Ishikawa (cell line): ENCODE measurements at regions not wholly inside any gene's neighbourhood (a gene's known extent, or its start where the extent isn't known, plus 50 kb on each side); places are given as distances from the start of the nearest gene placed in this dataset.

Experiments used
- CEBPB ChIP-seq: IDR thresholded peaks from 2 replicates; pipeline ENCODE4 v1.6.1; 2012
- CREB1 ChIP-seq: IDR thresholded peaks from 2 replicates; pipeline ENCODE4 v1.6.1; 2012; ENCODE audit warnings: low read depth
- EGR1 ChIP-seq: IDR thresholded peaks from 2 replicates; pipeline ENCODE4 v1.6.1; 2012
- EP300 ChIP-seq: IDR thresholded peaks from 2 replicates; pipeline ENCODE4 v1.6.1; 2012; ENCODE audit warnings: borderline replicate concordance
- FOXM1 ChIP-seq: IDR thresholded peaks from 2 replicates; pipeline ENCODE4 v1.6.1; 2012; ENCODE audit warnings: low read depth, borderline replicate concordance
- RAD21 ChIP-seq: IDR thresholded peaks from 2 replicates; pipeline ENCODE4 v1.6.1; 2012; ENCODE audit warnings: low read depth
- TAF1 ChIP-seq: IDR thresholded peaks from 2 replicates; pipeline ENCODE4 v1.6.1; 2012; ENCODE audit warnings: low read depth, mild to moderate bottlenecking
- TCF12 ChIP-seq: IDR thresholded peaks from 2 replicates; pipeline ENCODE4 v1.6.1; 2012; ENCODE audit warnings: low read depth
- TEAD4 ChIP-seq: IDR thresholded peaks from 2 replicates; pipeline ENCODE4 v1.6.1; 2012
- TF ChIP-seq, protein P1 (sequence below): IDR thresholded peaks from 2 replicates; pipeline ENCODE4 v1.6.1; 2012; ENCODE audit warnings: low read depth, mild to moderate bottlenecking
- TF ChIP-seq, protein P2 (sequence below): IDR thresholded peaks from 2 replicates; pipeline ENCODE4 v1.6.1; 2012

DNA sequence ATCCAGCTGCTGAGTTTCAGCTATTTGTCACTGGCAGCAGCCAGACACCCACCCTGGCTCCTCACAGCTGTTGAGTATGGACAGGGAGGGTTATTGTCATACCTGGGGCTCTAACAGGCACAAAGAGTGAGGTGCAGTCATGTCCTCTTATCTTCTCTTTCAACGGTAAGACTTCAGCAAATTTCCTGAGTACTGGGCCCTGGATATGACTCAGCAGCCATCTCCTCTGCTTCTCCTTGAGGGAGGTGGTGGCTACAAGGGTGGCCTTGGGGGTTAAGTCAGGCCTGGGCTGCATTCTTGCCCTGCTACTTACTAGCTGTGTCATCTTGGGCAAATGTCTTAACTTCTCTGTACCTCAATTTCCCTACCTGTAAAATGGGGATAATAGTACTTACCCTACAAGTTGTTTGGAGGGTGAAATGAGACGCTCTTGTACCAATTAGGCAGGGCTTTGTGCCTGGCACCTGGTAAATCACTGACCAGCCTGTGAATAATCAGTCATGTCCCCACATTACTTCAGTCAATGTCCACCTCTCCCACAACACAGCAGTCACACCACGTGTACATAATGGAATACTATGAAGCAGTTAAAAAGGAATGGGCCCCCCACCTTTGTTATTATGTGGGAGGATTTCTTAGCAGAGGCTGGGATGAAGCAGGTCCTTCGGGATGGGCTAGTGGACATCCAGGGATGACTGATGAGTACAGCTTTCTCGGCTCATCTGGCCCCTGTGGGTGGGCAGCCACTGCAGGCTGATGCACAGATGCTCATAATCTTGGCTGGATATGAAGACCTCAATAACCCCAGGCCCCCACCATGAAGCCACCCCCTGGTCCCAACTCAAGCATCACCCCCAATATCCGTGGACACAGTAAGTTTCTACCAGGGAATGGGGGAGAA, 528.8 kb downstream of the SHQ1 start:
- TF ChIP-seq RAD21 = no peak
- TF ChIP-seq FOXM1 = no peak
- no peak for TF ChIP-seq EGR1
- no peak for TF ChIP-seq TEAD4
- TF ChIP-seq TAF1 = no peak
- TF ChIP-seq, protein P1, sequence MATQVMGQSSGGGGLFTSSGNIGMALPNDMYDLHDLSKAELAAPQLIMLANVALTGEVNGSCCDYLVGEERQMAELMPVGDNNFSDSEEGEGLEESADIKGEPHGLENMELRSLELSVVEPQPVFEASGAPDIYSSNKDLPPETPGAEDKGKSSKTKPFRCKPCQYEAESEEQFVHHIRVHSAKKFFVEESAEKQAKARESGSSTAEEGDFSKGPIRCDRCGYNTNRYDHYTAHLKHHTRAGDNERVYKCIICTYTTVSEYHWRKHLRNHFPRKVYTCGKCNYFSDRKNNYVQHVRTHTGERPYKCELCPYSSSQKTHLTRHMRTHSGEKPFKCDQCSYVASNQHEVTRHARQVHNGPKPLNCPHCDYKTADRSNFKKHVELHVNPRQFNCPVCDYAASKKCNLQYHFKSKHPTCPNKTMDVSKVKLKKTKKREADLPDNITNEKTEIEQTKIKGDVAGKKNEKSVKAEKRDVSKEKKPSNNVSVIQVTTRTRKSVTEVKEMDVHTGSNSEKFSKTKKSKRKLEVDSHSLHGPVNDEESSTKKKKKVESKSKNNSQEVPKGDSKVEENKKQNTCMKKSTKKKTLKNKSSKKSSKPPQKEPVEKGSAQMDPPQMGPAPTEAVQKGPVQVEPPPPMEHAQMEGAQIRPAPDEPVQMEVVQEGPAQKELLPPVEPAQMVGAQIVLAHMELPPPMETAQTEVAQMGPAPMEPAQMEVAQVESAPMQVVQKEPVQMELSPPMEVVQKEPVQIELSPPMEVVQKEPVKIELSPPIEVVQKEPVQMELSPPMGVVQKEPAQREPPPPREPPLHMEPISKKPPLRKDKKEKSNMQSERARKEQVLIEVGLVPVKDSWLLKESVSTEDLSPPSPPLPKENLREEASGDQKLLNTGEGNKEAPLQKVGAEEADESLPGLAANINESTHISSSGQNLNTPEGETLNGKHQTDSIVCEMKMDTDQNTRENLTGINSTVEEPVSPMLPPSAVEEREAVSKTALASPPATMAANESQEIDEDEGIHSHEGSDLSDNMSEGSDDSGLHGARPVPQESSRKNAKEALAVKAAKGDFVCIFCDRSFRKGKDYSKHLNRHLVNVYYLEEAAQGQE = no peak
- TF ChIP-seq EP300 = no peak
- TF ChIP-seq, protein P2, sequence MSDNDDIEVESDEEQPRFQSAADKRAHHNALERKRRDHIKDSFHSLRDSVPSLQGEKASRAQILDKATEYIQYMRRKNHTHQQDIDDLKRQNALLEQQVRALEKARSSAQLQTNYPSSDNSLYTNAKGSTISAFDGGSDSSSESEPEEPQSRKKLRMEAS = no peak
- TF ChIP-seq TCF12 = no peak
- no peak for TF ChIP-seq CREB1
- TF ChIP-seq CEBPB = no peak
